ENCODE measurements at regions not wholly inside any gene's neighbourhood (a gene's known extent, or its start where the extent isn't known, plus 50 kb on each side); places are given as distances from the start of the nearest gene placed in this dataset.

GRCh38 chr18:73835039-73835438 is 312.6 kb downstream of the FBXO15 start:
- no peak for TF ChIP-seq CTCF (IDR thresholded peaks at IDR 0.05)
- no peak for TF ChIP-seq POLR2A (IDR thresholded peaks at IDR 0.05)
